Prostate gland (tissue), 2 donors: ENCODE measurements at regions not wholly inside any gene's neighbourhood (a gene's known extent, or its start where the extent isn't known, plus 50 kb on each side); places are given as distances from the start of the nearest gene placed in this dataset.

ENCODE experiments used
- CTCF ChIP-seq, 4 experiments: fragments of 200-600 bp in 2 of 4; fragments of 450-650 bp in 2 of 4; sonication (generic) in 2 of 4; IDR thresholded peaks; 1 replicate in 3 of 4; 2 replicates in 1 of 4; pipeline ENCODE4 v1.5.1; 2016 to 2019; ENCODE audit warnings: antibody characterized with exemption in 4 of 4, mild to moderate bottlenecking in 2 of 4, moderate library complexity in 2 of 4
- POLR2A ChIP-seq: fragments of 450-650 bp; IDR thresholded peaks from one replicate; pipeline ENCODE4 v1.6.1; 2016; ENCODE audit warnings: antibody characterized with exemption, mild to moderate bottlenecking
- POLR2AphosphoS5 ChIP-seq: sonication (generic); formaldehyde crosslinking; IDR thresholded peaks from one replicate; pipeline ENCODE4 v1.6.1; 2017; ENCODE audit warnings: antibody characterized with exemption

GRCh38 chr10:129331207-129331838 lies 135.7 kb upstream of the MGMT start:
- TF ChIP-seq POLR2AphosphoS5 (no peak), POLR2A (no peak), CTCF (IDR thresholded peaks at IDR 0.05) (no peak)
